HG02763 (cell line): ENCODE measurements at regions not wholly inside any gene's neighbourhood (a gene's known extent, or its start where the extent isn't known, plus 50 kb on each side); places are given as distances from the start of the nearest gene placed in this dataset.

Experiments
- ATAC-seq: cut with Tn5 transposase; IDR thresholded peaks from one replicate; pipeline ENCODE4 v1.9.1; 2021; ENCODE audit warnings: mild to moderate bottlenecking, moderate library complexity; ENCODE audit not compliant: unreplicated experiment

DNA sequence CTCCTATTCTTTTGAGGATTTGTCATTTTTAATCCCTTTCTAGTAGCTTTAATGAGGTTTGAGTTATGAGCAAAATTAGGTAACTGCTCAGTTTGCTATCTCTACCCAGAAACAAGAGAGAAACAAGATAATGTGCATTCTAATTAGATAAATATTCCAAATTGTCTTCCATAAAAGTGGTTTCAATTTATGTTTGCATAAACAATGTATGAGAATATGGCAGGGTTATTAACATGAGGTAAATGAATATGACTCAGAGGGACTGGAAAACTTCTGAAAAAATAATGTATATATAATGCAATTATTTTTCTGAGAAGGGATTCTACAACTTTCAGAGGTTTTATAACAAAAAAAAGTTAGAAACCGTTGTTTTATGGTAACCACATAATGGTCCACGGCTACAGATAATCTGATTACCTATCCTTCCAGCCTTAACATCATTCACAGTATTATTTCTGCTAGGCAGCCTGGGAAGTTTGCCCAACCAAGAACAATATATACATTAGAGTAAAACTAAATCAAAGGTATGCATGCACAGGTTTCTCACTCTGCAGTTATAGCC lies 101.2 kb downstream of the CRPPA start:
- ATAC-seq: no peak

DNA sequence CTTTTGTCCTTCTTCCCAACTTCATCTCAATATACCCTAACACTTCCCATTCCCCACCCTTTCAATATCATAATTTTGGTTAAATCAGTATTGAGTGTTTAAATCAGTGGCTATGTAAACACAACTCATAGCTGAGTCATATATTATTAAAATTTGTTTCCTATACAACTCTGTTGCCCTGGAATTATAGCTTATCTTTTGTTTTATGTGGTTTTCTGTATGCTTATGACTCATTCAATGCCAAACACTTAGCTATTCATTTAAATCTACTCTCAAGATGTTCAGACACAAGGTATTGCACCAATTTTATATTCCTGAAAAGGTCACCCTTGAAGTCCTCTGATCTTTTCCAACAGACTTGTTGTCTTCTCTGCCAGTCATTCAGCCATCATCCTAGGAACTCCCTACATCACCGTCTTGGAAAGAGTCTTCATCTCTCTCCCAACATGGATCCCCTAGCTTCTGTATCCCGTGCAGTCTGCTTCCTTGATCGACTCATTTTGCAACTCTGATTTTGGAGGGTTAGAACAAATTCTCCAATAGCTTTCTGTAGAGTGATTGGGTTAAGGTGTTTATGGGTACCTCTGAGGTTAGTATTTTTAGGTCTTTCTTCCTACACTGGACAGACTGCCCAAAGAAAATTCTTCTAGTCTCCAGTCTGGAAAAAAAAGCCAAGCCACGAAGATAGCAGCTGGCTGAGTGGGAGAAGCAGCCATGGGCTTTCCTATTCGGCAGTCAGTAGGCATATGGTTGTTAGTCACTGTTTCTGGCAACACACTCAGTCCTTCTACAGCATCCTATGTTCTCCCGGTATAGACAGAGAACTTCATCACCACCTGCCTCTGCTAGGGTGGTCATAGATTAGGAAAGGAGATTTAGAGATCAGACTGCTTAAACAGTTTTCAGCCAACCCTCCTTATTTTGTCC lies 102.1 kb downstream of the CRPPA start:
- ATAC-seq: no peak

DNA sequence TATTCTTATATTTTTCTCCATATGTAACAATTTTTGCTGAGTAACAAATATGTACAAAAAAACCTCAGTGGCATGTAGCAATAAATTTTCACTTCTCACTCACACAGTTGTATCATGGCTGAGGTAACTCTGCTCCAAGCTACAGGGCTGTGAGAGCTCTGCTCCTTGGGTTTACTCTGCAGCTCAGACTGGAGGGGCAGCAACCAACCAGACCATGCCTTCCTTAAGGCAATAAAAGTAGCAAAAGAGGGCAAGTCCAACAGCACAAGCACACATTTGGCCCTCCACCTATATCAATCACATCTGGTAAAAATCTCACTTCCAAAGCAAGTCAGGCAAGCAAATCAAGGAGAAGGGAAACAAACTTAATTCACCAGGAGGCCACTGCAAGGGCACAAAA lies 102.9 kb downstream of the CRPPA start:
- no peak for ATAC-seq

DNA sequence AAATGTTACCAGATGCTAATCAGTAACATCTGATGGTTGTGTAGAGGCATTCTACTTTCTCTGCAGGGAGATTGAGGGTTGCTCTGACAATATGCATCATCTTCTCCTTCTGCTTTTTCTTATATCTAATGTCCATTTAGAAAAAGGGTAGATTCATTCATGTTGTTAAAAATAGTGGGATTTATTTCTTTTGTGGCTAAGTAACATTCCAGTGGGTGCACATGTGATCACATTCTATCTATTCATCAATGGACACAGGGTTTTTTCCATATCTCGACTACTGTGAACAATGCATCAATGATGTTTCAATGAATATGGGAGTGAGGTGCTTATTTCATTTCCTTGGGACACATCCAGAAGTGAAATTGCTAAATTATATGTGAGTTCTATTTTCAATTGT lies 103.9 kb downstream of the CRPPA start:
- no peak for ATAC-seq

DNA sequence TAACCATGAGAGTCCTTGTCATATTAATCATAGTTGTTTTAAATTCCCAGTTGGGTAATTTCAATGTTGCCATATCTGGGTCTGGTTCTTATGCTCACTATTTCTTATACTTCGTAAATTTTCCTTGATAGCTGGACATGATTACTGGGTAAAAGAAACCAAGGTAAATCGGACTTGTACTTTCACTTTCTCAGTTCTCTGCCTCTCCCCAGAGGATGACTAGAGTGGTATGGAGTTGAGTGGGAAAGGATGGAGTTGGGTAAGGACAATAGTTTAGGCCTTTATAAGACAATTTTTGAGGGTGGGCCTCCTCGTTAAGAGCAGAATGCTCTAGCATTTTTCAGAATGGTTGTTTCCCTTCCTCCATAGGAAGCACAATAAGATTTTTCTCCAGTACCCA lies 106.1 kb downstream of the CRPPA start:
- no peak for ATAC-seq

DNA sequence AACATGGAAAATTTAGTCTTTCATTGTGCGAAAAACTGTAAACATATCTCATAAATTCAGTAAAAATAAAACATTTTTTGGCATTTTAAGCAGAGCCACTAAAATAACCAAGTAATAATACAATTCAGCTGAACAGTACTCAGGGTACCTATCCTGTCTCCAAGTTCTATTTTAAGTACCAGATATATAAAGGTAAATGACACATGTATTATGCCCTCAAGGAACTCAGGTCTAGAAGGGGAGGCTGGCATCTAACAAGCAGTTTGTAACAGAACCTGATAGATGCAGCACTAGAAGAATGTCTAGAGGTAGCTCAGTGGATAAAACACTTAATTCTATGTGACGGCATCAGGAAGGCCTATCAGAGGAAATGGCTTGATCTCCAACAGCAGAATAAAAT lies 112.2 kb downstream of the CRPPA start:
- ATAC-seq: no peak

DNA sequence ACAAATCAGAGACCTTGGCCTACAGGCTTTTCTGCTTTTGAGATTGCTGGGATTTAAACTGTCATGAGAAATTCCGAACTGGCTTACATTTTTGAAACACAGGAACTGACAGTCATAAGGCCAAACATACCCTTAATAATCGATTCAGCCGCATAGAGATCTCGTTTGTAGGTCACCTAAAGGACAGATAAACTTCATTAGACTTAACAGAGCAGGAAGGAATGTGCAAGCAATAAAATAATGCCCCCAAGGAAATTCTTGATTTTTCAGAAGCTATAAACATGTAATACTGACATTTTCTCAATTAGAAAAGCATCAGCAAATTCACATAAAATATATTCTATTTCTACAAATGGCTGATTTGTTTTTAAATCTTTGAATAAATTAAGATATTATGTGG lies 120.0 kb downstream of the CRPPA start:
- ATAC-seq: no peak

DNA sequence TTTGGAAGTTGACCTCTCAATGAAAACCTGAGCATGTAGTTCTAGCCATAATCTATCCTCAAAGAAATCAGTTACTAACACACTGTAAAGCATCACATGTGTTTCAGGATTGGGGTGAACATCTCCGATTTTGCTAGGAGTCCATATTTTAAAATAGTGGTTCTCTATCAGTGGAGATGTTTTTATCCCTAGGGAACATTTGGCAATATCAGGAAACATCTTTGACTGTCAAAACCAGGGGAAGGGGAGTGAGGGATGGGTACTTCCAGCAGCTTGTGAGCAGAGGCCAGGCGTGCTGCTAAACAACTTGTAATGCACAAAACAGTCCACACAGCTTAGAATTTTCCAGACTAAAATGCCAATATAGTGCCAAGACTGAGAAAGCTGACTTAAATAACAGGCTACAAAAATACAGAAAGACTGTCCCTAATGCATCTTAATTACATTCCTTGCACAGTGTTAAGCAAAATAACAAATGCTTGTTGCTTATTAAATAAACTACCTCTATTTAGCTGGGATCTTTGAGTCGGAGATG lies 120.9 kb downstream of the CRPPA start:
- ATAC-seq: no peak

DNA sequence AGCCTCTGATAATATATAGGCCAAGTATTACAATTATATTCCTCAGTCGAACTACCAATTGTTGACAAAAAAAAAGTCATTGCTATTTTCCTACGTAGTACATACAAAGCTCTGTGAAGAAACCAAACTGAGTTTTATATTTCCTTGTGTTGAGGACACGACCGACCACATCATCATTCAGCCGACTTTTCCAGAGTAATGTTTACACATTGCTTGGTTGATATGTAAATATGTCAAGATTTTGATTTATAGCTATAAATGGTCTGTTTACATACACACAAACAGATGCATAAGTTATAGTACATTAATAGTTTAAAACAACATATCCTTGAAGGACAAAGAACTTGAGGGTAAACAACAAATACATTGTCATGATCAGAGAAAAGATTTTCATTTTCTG lies 121.5 kb downstream of the CRPPA start:
- no peak for ATAC-seq

DNA sequence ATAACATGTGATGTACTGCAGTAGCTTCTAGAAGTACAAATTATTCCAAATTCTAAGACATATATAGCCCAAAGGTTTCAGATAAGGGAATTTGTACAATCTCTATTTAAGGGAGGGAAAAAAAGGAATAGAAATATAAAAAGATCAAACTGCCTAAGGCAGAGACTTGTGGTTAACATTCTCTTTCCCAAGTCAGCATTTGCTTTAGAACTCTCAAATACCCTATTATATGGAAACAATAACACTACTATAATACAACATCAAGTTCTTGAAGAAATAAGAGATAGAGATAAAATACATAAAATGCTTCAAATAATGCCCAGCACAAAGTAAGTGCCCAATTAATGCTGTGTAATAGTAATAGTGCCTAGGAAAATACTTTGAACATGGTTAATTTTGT lies 123.1 kb downstream of the CRPPA start:
- no peak for ATAC-seq

DNA sequence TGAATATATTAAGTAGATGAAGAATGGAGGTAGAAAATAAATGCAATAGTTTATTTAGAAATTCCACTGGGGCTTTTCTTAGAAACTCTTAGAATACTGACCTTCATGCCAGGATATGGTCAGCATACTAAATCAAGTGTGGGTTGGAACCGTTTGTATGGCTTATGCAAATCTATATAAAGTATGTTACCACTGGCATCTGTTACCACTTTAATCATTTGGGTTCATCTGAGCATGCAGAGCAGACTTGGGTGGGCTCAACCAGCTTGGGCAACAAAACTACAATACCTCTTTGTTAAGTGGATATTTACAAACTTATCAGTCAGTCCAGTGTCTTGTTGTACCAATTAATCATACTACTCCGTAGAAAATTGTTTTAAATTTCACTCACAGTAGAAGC lies 125.8 kb downstream of the CRPPA start:
- ATAC-seq: no peak

DNA sequence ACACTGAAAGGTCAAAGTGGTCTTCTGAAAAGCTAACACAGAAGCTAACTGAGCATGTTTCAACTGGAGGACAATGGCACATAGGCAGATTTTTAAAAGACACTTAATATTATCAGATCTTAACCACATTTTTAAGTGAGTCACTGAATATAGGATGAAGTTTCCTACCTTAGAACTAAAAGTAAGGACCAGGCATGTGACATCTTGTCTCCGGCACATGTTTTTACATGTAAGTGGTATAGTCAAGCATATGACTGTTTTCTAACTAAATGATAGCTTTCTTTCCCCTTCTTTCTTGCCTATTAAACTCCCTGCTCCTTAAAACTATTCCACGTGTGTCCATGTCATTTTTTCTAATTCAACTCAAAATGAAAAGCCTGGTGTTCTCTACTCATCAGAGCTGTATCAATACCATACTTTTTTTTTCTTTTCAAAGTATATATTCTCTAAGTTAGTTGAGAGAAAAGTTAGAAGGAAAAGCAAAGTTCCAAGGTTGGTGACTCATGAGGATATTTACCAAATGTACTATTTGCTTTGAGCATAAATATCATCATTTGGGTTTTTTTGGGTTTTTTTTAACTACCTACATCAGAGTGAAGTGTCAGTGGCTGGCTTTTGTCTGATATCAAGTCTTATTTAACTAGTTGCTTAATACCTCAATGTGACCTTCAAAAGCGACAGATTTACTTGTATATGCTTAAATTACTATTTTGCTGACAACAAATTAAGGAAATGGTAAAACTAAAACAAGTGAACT lies 127.5 kb downstream of the CRPPA start:
- no peak for ATAC-seq

DNA sequence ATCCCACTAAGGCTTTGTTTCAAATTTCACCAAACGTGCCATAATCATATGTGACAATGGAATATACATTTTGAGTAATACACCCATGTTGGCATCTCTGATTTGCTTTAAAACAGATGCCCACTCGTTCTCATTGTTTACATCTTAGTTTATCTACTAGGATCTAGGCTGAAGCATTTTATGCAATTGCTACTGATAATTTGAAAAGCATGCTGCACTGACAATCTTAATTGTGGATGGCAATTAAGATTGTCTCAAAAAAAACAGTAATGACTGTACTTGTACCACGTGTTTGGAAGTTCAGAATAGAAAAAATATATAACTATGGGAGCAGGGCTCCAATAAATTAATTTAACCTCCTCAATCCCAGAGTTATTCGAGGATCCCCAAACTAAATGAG lies 136.8 kb downstream of the CRPPA start:
- no peak for ATAC-seq

DNA sequence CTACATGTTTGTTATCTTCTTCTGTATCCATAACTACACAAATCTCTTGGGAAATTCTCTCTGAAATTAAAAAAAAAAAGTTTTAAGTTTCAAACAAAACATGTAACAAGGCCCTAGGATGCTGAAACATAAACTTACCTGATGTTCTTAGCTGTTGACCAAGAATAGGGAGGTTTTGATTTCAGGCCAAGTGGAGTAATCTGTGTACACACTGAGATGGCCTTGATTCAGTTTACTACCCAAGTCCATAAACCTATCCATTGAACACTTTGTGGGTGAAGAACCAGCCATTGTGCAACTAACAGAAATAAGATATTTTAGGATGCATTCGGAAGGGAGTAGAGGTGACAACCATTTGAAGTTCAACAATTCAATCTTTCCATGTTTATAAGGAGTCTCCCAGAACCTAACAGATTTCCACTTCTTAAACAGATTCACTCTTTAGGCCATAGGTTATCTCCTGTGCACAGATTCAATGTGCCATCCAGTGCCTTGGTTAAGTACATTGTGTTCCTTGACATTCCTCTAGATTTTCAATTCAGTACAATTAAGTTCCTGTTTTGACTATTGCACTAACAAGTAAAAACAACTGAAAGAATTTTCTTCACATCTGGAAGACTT lies 143.1 kb downstream of the CRPPA start:
- no peak for ATAC-seq

DNA sequence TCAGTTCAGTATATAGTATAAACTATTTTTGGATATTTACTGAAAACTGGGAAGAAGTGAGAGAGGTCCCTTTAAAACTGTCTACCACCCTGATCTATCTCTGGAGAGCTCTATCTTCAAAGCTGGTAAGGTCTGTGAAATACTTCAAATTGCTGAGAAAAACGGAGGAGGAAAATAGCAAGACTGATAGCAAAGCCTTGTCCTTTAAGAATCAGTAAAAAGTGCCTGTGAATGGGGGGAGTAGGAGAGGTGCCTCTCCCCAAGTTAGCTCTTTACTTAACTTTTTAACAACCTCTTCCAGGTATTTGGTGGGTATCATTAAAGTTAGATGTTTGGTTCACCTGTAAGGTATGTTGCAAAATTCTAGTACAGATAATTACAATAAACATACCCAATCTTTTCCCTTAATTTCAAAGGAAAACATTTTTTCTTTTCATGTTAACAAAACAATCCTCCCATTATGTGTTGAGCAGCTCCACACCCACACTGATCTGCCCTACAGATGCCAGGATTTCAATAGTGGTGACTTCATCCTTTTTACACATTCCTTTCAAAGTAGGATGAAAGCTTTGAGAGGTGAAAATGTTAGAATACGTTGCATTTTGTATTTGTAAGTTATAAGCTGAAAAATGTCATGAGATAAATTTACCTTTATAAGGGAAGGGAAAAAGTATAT lies 149.2 kb downstream of the CRPPA start:
- ATAC-seq: no peak

DNA sequence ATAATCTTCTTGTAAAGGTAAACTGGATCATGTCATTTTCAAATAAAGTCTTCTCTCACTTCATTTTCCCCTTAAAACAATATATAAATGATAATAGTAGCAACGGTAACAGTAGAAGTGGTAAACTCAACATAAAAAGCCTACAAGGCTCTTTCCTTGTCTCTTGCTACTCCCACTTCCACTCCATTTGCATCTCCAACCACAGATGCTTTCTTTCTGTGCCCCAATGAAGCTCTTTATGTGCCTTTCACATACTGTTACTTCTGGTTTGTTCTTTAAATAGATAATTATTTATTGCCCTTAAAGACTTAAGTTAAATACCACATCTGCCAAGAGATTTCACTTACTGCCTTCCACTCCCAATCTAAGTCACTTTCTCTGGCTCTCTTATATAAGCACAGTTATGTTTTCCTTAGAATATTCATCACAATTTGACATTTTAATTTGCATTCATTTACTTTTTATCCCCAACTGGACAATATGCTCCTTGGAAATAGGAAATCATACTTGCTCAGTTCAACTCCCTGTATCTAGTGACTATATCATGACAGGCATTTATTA lies 149.9 kb downstream of the CRPPA start:
- peak; percentile 71 for ATAC-seq

DNA sequence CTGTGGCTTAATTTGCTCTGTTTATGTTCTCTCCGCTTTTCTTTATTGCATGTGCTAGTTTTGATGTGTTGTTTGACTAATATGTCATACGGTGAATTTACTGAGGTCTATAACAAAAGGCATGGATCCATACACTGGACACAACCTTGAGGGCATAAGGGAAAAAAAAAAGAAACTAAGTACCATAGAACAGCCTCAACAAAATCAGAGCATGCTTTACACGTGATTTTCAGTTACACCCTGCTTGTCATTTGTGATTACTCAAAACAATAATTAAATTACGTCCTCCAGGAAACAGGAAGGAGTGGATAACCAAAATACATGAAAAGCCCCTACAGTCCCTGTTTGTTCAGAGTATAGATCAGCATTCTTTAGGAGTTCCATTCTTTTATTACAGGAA lies 150.5 kb downstream of the CRPPA start:
- no peak for ATAC-seq

DNA sequence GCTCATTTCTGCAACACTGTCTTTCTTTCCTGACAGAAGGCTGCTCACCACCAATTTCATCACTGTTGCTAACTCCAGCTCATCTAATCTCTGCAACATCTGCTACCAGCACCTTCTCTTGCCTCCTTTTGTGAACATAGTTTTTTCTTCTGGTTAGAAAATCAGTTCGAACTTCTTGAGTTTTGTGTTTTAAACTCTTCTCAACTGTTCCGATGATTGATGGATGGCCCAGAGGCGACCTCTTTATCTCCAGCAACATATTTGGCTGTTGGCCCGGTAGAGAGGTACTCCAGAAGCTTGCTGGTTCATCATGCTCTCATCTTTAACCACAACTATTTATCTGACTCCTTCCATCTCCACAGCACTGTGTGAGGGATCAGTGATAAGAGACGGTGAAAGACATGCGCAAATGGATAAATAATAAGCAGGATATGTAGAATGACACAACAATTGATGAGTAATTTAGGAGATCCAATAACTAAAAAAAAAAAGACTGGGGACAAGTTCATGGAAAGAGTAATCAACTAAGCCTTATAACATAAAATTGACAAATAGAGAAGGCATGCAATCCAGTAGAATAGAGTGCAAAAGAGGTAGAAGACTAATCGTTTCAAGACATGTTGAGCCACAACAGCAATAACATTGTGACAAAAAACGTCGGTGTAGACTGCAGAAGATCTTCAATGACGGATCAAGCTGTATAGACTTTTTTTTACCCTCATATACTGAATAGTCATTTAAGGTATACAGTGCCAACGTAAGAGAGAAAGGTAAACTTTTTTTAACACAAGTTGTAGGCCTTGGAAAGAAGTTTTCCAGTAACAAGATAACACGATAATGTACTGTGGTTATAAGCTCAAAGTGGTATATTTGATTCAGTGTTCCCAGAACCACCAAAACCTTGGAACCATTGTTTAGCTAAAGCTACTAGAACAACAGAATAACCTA lies 152.2 kb downstream of the CRPPA start:
- no peak for ATAC-seq
